Fibroblast of lung (primary cell): ENCODE measurements at regions not wholly inside any gene's neighbourhood (a gene's known extent, or its start where the extent isn't known, plus 50 kb on each side); places are given as distances from the start of the nearest gene placed in this dataset.

Source experiments
- CTCF ChIP-seq, 2 donors: IDR thresholded peaks in 1 of 2; conservative IDR thresholded peaks in 1 of 2; 1 replicate in 1 of 2; 2 replicates in 1 of 2; pipeline ENCODE4 v1.5.1; 2011 to 2012; ENCODE audit warnings: low read length in 2 of 2, control low read depth in 1 of 2, inconsistent platforms in 1 of 2, low read depth in 1 of 2, mild to moderate bottlenecking in 1 of 2
- EZH2 ChIP-seq: IDR thresholded peaks from 2 replicates; pipeline ENCODE4 v1.5.1; 2012; ENCODE audit warnings: low read length, control low read depth, mild to moderate bottlenecking; ENCODE audit errors: missing control alignments

DNA sequence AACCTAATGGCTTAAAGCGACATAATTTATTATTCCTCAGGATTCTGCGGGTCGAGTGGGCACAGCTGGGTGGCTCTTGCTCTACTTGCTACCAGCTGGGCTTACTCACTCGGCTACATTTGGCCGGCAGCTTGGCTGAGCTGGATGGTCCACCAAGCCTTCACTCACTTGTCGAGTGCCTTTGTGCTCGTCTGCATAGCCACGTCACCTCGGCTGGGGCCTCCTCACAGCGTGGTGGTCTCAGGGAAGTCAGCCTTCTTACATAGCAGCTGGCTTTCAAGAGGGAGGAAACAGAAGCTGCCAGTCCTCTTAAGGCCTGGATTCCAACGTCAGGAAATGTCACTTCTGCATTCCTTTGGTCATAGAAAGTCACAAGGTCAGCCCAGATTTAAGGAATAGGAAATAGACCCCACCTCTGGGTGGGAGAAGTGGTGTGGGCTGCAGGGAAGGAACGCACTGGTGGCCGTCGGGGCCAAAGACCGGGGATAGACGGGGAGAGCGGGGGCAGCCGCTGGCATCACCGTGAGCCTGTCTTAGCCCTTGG, 75.1 kb upstream of the RUFY1 start:
- TF ChIP-seq CTCF (conservative IDR thresholded peaks at IDR 0.05 in 1 of 2, IDR thresholded peaks at IDR 0.05 in 1 of 2; ENCODE audit: low read depth in 1 of 2, low read length in 2 of 2) (no peak), EZH2 (no peak)
